Keratinocyte (primary cell): ENCODE measurements at regions not wholly inside any gene's neighbourhood (a gene's known extent, or its start where the extent isn't known, plus 50 kb on each side); places are given as distances from the start of the nearest gene placed in this dataset.

Source experiments
- DNase-seq: peaks from one replicate; pipeline ENCODE4 v3.0.0-alpha.2; 2011; ENCODE audit warnings: low read depth, missing footprints, low spot score
- FAIRE-seq: peaks from 2 replicates; lab custom pipeline; 2011; peaks lifted over from hg19 to GRCh38; lab: Jason Lieb, UNC
- H2AFZ ChIP-seq: 2 replicates; pipeline ENCODE4 v1.6.0; 2012; ENCODE audit warnings: low read length, control low read depth, inconsistent platforms; ENCODE audit not compliant: control insufficient read depth
- H3K27ac ChIP-seq: 2 replicates; pipeline ENCODE4 v1.5.1; 2011; ENCODE audit warnings: low read length; ENCODE audit not compliant: control insufficient read depth, insufficient read depth
- H3K27me3 ChIP-seq: 3 replicates; pipeline ENCODE4 v1.6.0; 2011; ENCODE audit warnings: low read length; ENCODE audit not compliant: control insufficient read depth, insufficient read depth; ENCODE audit errors: extremely low read depth
- H3K36me3 ChIP-seq, 2 experiments: 2 replicates in 1 of 2; 3 replicates in 1 of 2; pipeline ENCODE4 v1.5.1; 2011; ENCODE audit warnings: low read length in 2 of 2, mild to moderate bottlenecking in 1 of 2; ENCODE audit not compliant: control insufficient read depth in 2 of 2, insufficient read depth in 2 of 2; ENCODE audit errors: extremely low read depth in 1 of 2
- H3K4me1 ChIP-seq: 3 replicates; pipeline ENCODE4 v1.5.1; 2011; ENCODE audit warnings: low read length; ENCODE audit not compliant: control insufficient read depth, insufficient read depth; ENCODE audit errors: extremely low read depth
- H3K4me2 ChIP-seq: 3 replicates; pipeline ENCODE4 v1.6.0; 2011; ENCODE audit warnings: low read depth, low read length; ENCODE audit not compliant: control insufficient read depth, insufficient read depth; ENCODE audit errors: extremely low read depth
- H3K4me3 ChIP-seq, 3 experiments: fragments of 200-600 bp in 1 of 3; sonication (generic) in 1 of 3; 2 replicates in 2 of 3; 3 replicates in 1 of 3; pipeline ENCODE4 v1.5.1; 2011 to 2016; ENCODE audit warnings: low read length in 3 of 3, mild to moderate bottlenecking in 3 of 3, control low read depth in 2 of 3, inconsistent platforms in 1 of 3, low read depth in 1 of 3, mixed read lengths in 1 of 3, mixed run types in 1 of 3, moderate library complexity in 1 of 3; ENCODE audit not compliant: control insufficient read depth in 2 of 3, insufficient read depth in 2 of 3; ENCODE audit errors: extremely low read depth in 1 of 3
- H3K79me2 ChIP-seq: 2 replicates; pipeline ENCODE4 v1.6.0; 2012; ENCODE audit warnings: low read length; ENCODE audit not compliant: control insufficient read depth, insufficient read depth
- H3K9ac ChIP-seq: 3 replicates; pipeline ENCODE4 v1.6.0; 2011; ENCODE audit warnings: low read length; ENCODE audit not compliant: control insufficient read depth, insufficient read depth; ENCODE audit errors: extremely low read depth
- H3K9me1 ChIP-seq: 3 replicates; pipeline ENCODE4 v1.6.0; 2011; ENCODE audit warnings: low read length; ENCODE audit not compliant: control insufficient read depth, insufficient read depth; ENCODE audit errors: extremely low read depth
- H3K9me3 ChIP-seq: 2 replicates; pipeline ENCODE4 v1.5.1; 2012; ENCODE audit warnings: low read depth, low read length; ENCODE audit not compliant: control insufficient read depth
- H4K20me1 ChIP-seq: 3 replicates; pipeline ENCODE4 v1.6.0; 2011; ENCODE audit warnings: low read length; ENCODE audit not compliant: control insufficient read depth, insufficient read depth; ENCODE audit errors: extremely low read depth
- EZH2 ChIP-seq: IDR thresholded peaks from one replicate; pipeline ENCODE4 v1.6.1; 2012; ENCODE audit warnings: inconsistent platforms, mild to moderate bottlenecking, low read length, moderate library complexity
- dilution Hi-C: fragments of 300-500 bp; cut with MboI; formaldehyde crosslinking; loops from one replicate; pipeline ENCODE4 v1.7.0; 2020; ENCODE audit warnings: low sequenced_read_pairs; ENCODE audit not compliant: extremely low pct_ligation_motif_present
- TF ChIP-seq, protein P1 (sequence below), 3 experiments: IDR thresholded peaks in 1 of 3; conservative IDR thresholded peaks in 1 of 3; optimal IDR thresholded peaks in 1 of 3; 2 replicates in 2 of 3; 3 replicates in 1 of 3; pipeline versions ENCODE3 to v1.5.1; 2011; ENCODE audit warnings: low read length in 3 of 3, mild to moderate bottlenecking in 3 of 3, moderate library complexity in 2 of 3, control low read depth in 1 of 3, inconsistent platforms in 1 of 3; ENCODE audit not compliant: insufficient read depth in 2 of 3; ENCODE audit errors: extremely low read depth in 1 of 3

DNA sequence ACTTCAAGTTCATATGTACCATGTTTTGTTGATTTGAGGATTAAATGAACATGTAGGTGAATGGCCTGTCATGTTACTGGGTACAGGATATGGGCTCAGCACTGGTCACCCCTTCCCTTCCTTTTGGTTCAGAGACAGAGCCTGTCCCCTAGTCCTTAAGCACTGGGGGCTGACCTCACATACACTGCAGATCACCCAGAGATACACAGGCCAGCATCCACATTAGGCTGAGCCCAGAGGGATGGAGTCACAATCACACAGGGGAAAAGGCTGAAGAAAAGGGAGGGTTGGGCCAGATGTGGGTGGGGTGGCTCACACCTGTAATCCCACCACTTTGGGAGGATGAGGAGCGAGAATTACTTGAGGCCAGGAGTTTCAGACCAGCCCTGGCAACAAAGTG lies 62.3 kb downstream of the IGLL5 start:
- dilution Hi-C loops, result no loop called here
- no peaks in the 10 kb centered on the region for H4K20me1 ChIP-seq
- H3K4me2 ChIP-seq, result no peak overlapping the region
- H3K27me3 ChIP-seq, result peaks cover 6% of the 10 kb centered on the region
- H3K36me3 ChIP-seq, result no peaks in the 10 kb centered on the region
- H3K9me3 ChIP-seq, result no peaks in the 10 kb centered on the region
- FAIRE-seq (no peak), DNase-seq (no peak)
- no peak overlapping the region for H2AFZ ChIP-seq
- no peaks in the 10 kb centered on the region for H3K4me1 ChIP-seq
- no peak overlapping the region for H3K9ac ChIP-seq
- TF ChIP-seq, protein P1, sequence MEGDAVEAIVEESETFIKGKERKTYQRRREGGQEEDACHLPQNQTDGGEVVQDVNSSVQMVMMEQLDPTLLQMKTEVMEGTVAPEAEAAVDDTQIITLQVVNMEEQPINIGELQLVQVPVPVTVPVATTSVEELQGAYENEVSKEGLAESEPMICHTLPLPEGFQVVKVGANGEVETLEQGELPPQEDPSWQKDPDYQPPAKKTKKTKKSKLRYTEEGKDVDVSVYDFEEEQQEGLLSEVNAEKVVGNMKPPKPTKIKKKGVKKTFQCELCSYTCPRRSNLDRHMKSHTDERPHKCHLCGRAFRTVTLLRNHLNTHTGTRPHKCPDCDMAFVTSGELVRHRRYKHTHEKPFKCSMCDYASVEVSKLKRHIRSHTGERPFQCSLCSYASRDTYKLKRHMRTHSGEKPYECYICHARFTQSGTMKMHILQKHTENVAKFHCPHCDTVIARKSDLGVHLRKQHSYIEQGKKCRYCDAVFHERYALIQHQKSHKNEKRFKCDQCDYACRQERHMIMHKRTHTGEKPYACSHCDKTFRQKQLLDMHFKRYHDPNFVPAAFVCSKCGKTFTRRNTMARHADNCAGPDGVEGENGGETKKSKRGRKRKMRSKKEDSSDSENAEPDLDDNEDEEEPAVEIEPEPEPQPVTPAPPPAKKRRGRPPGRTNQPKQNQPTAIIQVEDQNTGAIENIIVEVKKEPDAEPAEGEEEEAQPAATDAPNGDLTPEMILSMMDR (optimal IDR thresholded peaks at IDR 0.05 in 1 of 3, IDR thresholded peaks at IDR 0.05 in 1 of 3, conservative IDR thresholded peaks at IDR 0.05 in 1 of 3; ENCODE audit: extremely low read depth in 1 of 3, insufficient read depth in 2 of 3, low read length in 3 of 3), result no peak
- no peak for TF ChIP-seq EZH2
- H3K9me1 ChIP-seq, result no peaks in the 10 kb centered on the region
- H3K4me3 ChIP-seq, result no peak overlapping the region
- H3K79me2 ChIP-seq, result no peaks in the 10 kb centered on the region
- H3K27ac ChIP-seq, result no peak overlapping the region

DNA sequence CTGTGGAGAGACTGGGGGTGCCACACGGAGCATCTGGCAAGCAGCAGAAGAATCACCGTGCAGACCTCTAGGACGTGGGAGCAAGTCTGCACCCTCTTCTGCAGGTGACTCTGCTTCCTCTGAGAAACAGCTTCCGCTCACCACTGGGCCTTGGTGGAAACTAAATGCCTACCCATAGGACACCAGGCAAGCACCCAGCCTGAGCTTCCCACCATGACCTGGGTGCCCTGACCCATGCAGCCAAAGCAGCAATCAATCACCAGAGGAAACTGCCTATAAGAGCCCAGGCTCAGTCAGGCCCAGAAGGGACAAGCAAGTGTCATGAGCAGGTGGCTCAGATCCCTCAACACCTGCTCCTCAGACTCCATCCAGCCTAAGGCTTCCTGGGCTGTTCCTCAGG lies 63.4 kb downstream of the IGLL5 start:
- Histone ChIP-seq H3K9me3 (no peaks in the 10 kb centered on the region), H4K20me1 (no peaks in the 10 kb centered on the region), H3K36me3 (no peaks in the 10 kb centered on the region), H3K4me1 (no peaks in the 10 kb centered on the region), H3K4me3 (no peak overlapping the region), H3K9me1 (no peaks in the 10 kb centered on the region), H3K79me2 (no peaks in the 10 kb centered on the region), H3K27ac (no peak overlapping the region), H2AFZ (no peak overlapping the region), H3K9ac (no peak overlapping the region), H3K27me3 (peaks cover 6% of the 10 kb centered on the region), H3K4me2 (no peak overlapping the region)
- dilution Hi-C loops, result no loop called here
- DNase-seq (no peak), FAIRE-seq (no peak)
- TF ChIP-seq EZH2, result no peak
- TF ChIP-seq, protein P1 (optimal IDR thresholded peaks at IDR 0.05 in 1 of 3, IDR thresholded peaks at IDR 0.05 in 1 of 3, conservative IDR thresholded peaks at IDR 0.05 in 1 of 3; ENCODE audit: extremely low read depth in 1 of 3, insufficient read depth in 2 of 3, low read length in 3 of 3), result no peak
